ENCODE measurements at regions not wholly inside any gene's neighbourhood (a gene's known extent, or its start where the extent isn't known, plus 50 kb on each side); places are given as distances from the start of the nearest gene placed in this dataset.

DNA sequence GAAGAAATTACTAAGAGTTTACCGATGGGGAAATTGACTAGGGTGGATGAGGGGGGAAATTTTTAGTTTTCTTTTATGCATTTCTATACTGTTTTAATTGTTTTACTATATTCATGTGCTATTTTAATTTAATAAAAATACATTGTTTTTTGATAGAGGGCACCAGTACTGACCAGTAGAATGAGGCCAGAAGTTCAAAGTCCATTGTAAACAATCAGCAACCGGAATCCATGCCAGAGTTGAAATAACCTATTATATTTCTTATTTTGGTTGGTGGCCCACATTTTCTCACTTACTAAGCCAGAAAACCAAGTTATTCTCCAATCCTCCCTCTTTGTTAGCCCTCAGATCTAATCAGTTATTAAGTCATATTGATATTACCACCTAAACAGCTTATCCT is 595.9 kb downstream of the SMARCA1 start:
- no peaks in the 10 kb centered on the region for H4K20me1 ChIP-seq (ENCODE audit: insufficient read depth)
- H2AFZ ChIP-seq (ENCODE audit: low read depth, low read length) = no peak overlapping the region
- TF ChIP-seq, protein P1, sequence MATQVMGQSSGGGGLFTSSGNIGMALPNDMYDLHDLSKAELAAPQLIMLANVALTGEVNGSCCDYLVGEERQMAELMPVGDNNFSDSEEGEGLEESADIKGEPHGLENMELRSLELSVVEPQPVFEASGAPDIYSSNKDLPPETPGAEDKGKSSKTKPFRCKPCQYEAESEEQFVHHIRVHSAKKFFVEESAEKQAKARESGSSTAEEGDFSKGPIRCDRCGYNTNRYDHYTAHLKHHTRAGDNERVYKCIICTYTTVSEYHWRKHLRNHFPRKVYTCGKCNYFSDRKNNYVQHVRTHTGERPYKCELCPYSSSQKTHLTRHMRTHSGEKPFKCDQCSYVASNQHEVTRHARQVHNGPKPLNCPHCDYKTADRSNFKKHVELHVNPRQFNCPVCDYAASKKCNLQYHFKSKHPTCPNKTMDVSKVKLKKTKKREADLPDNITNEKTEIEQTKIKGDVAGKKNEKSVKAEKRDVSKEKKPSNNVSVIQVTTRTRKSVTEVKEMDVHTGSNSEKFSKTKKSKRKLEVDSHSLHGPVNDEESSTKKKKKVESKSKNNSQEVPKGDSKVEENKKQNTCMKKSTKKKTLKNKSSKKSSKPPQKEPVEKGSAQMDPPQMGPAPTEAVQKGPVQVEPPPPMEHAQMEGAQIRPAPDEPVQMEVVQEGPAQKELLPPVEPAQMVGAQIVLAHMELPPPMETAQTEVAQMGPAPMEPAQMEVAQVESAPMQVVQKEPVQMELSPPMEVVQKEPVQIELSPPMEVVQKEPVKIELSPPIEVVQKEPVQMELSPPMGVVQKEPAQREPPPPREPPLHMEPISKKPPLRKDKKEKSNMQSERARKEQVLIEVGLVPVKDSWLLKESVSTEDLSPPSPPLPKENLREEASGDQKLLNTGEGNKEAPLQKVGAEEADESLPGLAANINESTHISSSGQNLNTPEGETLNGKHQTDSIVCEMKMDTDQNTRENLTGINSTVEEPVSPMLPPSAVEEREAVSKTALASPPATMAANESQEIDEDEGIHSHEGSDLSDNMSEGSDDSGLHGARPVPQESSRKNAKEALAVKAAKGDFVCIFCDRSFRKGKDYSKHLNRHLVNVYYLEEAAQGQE (IDR thresholded peaks at IDR 0.05; ENCODE audit: borderline replicate concordance) = no peak
- no peak for TF ChIP-seq EP300 (conservative IDR thresholded peaks at IDR 0.05; ENCODE audit: poor library complexity, severe bottlenecking)
- TF ChIP-seq RAD21 (conservative IDR thresholded peaks at IDR 0.05) = no peak
- no peak for TF ChIP-seq TAF1 (IDR thresholded peaks at IDR 0.05; ENCODE audit: low read depth)
- no peak for TF ChIP-seq SMC3 (conservative IDR thresholded peaks at IDR 0.05; ENCODE audit: poor library complexity)
- no peak for TF ChIP-seq EZH2 (IDR thresholded peaks at IDR 0.05; ENCODE audit: borderline replicate concordance, insufficient read depth, low read length, poor library complexity, severe bottlenecking)
- no peak for TF ChIP-seq POLR2AphosphoS5 (IDR thresholded peaks at IDR 0.05)
- H3K27me3 ChIP-seq (ENCODE audit: insufficient read depth, low read depth, low read length) = no peaks in the 10 kb centered on the region
- no peak overlapping the region for H3K9ac ChIP-seq (ENCODE audit: low read length)
- no peaks in the 10 kb centered on the region for H3K9me2 ChIP-seq (ENCODE audit: insufficient read depth, low read length)
- no peak overlapping the region for H3K4me2 ChIP-seq (ENCODE audit: low read length)
- H3K79me2 ChIP-seq (replicated peaks; ENCODE audit: insufficient read depth, low read length) = no peaks in the 10 kb centered on the region
- H3F3A ChIP-seq (ENCODE audit: insufficient read depth, low read length, poor library complexity, severe bottlenecking) = no peaks in the 10 kb centered on the region
- no peaks in the 10 kb centered on the region for H3K9me3 ChIP-seq (ENCODE audit: low read length)
- no peaks in the 10 kb centered on the region for H3K36me3 ChIP-seq (ENCODE audit: insufficient read depth, low read length)
- no peak overlapping the region for H3K27ac ChIP-seq (ENCODE audit: low read length)
- no peak overlapping the region for H3K4me3 ChIP-seq (ENCODE audit: low read length)

DNA sequence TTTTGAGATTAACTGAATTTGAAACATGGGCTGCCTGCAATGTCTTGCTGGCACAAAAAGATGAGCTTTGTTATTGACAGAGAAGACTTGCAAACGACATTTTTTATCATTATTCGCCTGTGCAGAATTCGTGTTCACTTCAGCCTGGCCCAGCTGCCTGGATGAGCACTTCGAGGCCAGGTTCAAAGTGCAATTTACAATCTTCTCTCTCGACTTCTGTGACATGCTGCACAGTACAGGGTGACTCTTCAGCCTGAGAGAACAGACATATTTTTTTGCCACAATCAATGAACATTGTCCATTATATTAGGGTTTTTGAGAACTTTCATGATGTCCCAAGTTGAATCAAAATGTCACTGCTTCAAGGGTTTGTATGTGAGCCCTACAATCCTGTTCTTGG is 616.5 kb downstream of the SMARCA1 start:
- TF ChIP-seq SMC3 (conservative IDR thresholded peaks at IDR 0.05; ENCODE audit: poor library complexity) (no peak), EZH2 (IDR thresholded peaks at IDR 0.05; ENCODE audit: borderline replicate concordance, insufficient read depth, low read length, poor library complexity, severe bottlenecking) (no peak), POLR2AphosphoS5 (IDR thresholded peaks at IDR 0.05) (no peak), EP300 (conservative IDR thresholded peaks at IDR 0.05; ENCODE audit: poor library complexity, severe bottlenecking) (no peak), RAD21 (conservative IDR thresholded peaks at IDR 0.05) (no peak), TAF1 (IDR thresholded peaks at IDR 0.05; ENCODE audit: low read depth) (no peak), MXI1 (conservative IDR thresholded peaks at IDR 0.05; ENCODE audit: poor library complexity, severe bottlenecking) (no peak)
- TF ChIP-seq, protein P2, sequence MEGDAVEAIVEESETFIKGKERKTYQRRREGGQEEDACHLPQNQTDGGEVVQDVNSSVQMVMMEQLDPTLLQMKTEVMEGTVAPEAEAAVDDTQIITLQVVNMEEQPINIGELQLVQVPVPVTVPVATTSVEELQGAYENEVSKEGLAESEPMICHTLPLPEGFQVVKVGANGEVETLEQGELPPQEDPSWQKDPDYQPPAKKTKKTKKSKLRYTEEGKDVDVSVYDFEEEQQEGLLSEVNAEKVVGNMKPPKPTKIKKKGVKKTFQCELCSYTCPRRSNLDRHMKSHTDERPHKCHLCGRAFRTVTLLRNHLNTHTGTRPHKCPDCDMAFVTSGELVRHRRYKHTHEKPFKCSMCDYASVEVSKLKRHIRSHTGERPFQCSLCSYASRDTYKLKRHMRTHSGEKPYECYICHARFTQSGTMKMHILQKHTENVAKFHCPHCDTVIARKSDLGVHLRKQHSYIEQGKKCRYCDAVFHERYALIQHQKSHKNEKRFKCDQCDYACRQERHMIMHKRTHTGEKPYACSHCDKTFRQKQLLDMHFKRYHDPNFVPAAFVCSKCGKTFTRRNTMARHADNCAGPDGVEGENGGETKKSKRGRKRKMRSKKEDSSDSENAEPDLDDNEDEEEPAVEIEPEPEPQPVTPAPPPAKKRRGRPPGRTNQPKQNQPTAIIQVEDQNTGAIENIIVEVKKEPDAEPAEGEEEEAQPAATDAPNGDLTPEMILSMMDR (IDR thresholded peaks at IDR 0.05; ENCODE audit: poor library complexity, severe bottlenecking) = no peak
- TF ChIP-seq, protein P1 (IDR thresholded peaks at IDR 0.05; ENCODE audit: borderline replicate concordance) = no peak
- Histone ChIP-seq H3K9ac (ENCODE audit: low read length) (no peak overlapping the region), H3K27me3 (ENCODE audit: insufficient read depth, low read depth, low read length) (no peaks in the 10 kb centered on the region), H3K9me2 (ENCODE audit: insufficient read depth, low read length) (no peaks in the 10 kb centered on the region), H3K4me3 (ENCODE audit: low read length) (no peak overlapping the region), H3K27ac (ENCODE audit: low read length) (no peak overlapping the region), H4K20me1 (ENCODE audit: insufficient read depth) (no peaks in the 10 kb centered on the region), H3K36me3 (ENCODE audit: insufficient read depth, low read length) (no peaks in the 10 kb centered on the region), H3F3A (ENCODE audit: insufficient read depth, low read length, poor library complexity, severe bottlenecking) (no peaks in the 10 kb centered on the region), H2AFZ (ENCODE audit: low read depth, low read length) (no peak overlapping the region), H3K9me3 (ENCODE audit: low read length) (no peaks in the 10 kb centered on the region), H3K79me2 (replicated peaks; ENCODE audit: insufficient read depth, low read length) (no peaks in the 10 kb centered on the region), H3K4me2 (ENCODE audit: low read length) (no peak overlapping the region)
